Posterior cingulate gyrus (tissue), 11 donors: ENCODE measurements at regions not wholly inside any gene's neighbourhood (a gene's known extent, or its start where the extent isn't known, plus 50 kb on each side); places are given as distances from the start of the nearest gene placed in this dataset.
"Not testable (repeated sequence)": the region's sequence is repeated elsewhere in the genome, so short reads cannot be mapped to it uniquely, and the experiment has no call there.

Experiments
- DNase-seq, 10 donors: peaks; one replicate each; pipeline versions ENCODE4 v3.0.0 to v3.0.0-alpha.2; 2020 to 2021; ENCODE audit warnings: mixed read lengths in 3 of 10
- intact Hi-C: fragments of 100-400 bp; cut with DNase I; formaldehyde crosslinking; loops from one replicate; pipeline ENCODE4 v1.15.1; 2023

DNA sequence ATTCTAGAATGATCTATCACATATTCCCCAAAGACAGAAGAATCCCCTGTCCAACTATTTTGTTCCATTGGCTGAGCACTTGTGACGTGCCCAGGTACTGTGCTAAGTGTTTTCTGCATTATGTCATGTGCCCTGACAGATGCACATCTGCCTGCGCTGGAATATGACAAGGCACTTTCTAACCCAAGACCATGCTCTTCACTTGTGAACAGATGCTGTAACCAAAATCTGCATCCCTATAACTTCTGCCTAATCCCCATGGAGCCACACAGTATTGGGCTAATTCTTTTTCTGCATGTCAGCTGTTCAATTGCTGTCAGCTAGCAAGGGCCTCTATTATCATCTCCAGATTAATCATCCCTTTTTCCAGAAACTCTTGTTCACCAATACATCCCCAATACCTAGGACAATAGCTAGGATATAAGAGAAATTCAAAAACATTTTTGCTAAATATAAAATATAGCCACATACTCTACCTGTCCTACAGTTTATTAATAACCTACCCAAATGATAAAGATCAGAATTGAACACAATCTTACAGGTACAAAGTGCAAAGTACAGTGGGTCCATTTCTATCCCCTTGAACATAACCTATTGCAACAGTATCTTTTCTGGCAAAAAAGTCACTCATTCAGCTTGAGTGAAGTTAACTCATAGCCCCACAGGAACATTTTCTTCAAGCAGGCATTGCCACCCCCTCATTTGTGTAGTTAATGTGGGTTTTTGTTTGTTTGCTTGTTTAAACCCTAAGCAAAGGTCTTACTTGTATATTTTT is 109.4 kb upstream of the LRRN1 start:
- no peak for DNase-seq
- intact Hi-C loops = no loop called here

- intact Hi-C loops = no loop called here
- no peak for DNase-seq
These were observed 112.2 kb upstream of the LRRN1 start for GRCh38 chr3:3686907-3687648.

DNA sequence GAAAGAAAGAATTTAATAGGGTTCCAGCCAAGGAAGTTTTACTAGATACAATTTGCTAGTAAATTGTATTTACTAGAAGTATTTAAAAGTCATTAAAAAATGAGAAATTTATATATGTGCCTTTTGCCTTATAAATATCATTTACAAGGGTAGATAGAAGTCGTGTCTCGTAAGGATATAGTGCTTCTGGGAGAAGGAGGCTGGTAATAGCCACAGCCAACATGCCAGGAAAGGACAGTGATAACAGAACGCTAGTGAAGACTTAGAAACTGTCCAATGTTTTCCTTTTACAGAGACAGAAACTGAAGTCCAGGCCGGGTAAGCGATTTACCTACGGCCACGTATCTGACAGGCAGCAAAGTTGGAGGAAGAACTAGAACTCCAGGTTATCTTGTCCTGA is 113.5 kb upstream of the LRRN1 start:
- DNase-seq = no peak
- intact Hi-C loops = no loop called here

GRCh38 chr3:3683261-3683660 is 116.0 kb upstream of the LRRN1 start:
- DNase-seq = no peak
- intact Hi-C loops = no loop called here

DNA sequence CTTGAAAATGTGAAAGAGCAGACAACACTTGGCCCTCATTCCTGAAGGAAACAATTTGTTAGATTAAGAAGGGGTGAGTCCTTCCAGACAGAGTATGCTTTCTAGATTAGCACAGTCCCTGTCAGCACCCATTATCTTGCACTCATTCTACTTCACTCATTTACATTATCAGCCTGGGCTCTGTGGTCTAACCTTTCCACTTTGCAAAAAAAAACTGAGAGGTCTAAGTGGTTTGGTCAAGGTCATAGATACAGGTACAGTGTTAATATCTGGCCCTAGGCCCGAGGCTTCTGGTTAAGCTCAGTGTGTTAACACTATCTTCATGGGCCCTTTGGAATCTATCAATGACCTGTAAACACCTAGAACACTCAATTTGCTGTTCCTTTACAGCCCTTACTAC is 123.4 kb upstream of the LRRN1 start:
- DNase-seq = no peak
- intact Hi-C loops = no loop called here

GRCh38 chr3:3675186-3675585 is 124.0 kb upstream of the LRRN1 start:
- DNase-seq = no peak
- intact Hi-C loops = no loop called here

- intact Hi-C loops = no loop called here
- DNase-seq = no peak
These were observed 132.6 kb upstream of the LRRN1 start for GRCh38 chr3:3666664-3667063.

DNA sequence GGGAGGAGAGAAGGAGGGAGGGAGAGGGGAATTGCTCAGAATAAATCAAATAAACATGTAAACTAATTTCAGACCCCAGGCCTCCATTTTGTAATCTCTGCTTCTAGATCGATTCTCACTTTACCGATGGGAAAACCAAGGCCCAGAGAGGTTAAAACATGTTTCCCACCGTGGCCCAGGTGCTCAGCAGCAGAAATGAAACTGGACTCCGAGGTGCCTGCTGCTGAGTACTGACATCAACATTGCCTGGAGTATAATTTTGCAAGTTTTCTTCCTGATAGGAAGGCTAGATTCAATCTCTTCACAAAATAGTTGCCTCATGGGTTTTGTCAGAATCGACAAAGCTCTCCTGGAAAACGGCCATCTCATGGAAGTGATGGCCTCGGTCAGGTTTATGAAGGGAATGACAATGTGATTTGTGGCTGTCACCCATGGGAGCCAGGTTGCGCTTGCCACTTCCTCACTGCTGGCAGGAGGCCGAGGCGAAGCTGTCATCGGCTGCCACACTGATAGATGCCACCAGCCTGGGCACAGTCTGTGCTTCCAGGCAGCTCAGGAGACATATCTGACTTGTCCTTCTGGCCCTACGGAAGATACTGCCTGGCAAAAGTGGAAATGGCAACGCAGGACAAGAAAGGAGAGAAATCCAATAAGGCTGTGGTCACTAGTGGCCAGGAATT is 133.1 kb upstream of the LRRN1 start:
- DNase-seq = no peak
- intact Hi-C loops = no loop called here

- DNase-seq = no peak
- intact Hi-C loops = no loop called here
These were observed 133.7 kb upstream of the LRRN1 start for GRCh38 chr3:3665546-3665945.

DNA sequence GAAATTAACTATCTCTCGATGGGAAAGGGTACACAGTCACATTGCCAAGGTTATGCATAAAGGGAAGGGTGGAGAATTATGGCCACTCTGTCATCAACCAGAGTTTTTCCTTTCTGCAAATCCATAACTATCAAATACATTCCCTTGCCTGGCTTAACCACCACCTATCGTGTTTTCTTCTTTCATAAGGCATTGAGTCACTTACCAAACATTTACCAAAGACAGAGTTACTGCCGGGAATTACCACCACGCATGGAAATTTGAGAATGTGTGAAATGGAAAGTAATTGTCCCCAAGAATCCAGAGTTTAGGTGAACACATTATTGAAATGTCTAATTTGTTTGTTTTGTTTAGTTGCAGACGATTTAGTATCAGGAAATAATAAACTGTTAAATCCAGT is 134.3 kb upstream of the LRRN1 start:
- intact Hi-C loops = no loop called here
- DNase-seq = no peak

DNA sequence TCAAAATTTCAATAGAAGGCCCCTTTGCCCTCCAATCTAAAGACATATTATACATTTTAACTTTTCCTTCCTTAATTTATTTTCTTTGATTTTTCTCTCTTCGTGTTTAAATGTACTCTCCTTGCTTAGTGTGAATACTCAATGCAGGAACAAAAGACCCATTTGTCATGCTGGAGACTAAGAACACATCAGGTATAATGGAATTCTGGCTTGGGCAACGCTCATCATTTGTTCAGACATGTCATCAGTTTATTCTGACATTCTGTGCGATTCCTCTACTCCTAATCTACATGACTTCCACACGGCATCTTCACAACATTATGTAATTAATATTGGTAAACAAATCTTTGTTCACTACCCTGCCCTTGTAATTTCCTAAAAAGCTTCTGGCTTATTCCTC is 136.6 kb upstream of the LRRN1 start:
- no peak for DNase-seq
- intact Hi-C loops = no loop called here

GRCh38 chr3:3654916-3655315 is 144.3 kb upstream of the LRRN1 start:
- intact Hi-C loops = no loop called here
- DNase-seq = no peak

DNA sequence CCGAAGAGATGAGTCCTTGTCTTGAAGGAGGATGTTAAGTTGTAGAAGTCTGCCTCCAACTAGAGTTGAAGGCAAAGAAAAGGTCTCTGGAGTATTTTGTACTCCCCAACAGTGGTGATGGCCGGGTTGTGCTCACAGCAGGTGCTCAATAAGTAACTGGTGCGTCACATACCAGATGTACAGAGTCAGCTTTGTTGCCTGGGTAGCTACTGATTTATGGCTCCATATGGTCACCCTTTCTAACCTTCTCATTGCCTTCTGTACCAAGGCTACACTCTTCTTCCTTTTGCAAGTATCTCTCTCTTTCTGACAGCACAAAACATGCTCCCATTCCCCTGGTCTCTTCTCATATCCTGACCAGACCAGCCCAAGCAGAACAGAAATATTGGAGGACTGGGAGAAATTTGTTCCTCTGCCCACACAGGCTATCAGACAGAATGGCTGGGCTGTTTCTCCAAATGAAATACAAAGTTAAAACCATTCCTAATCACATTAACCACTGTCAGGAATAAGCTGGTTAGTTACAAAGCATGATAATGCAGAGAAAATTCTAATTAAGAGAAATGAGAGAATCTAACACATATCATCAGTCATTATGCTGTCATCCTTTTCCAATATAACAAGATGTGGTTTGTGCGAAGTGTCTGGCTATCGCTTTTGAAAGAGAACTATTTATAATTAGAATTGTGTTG is 150.1 kb upstream of the LRRN1 start:
- intact Hi-C loops = no loop called here
- DNase-seq = no peak

DNA sequence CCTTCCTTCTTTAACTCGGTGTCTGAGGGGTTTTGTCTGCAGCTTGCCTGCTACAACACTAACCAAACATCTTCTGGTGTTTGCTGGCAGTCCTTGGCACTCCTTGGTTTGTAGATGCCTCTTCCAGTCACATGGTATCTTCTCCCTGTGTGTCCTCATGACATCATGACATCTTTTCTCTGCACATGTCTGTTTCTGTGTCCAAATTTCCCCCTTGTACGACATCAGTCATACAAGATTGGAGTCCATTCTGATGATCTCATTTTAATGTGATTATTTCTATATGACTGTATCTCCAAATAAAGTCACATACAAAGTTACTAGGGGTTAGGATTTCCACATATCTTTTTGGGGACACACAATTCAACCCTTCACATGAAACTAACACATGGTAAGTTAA is 152.3 kb upstream of the LRRN1 start:
- no peak for DNase-seq
- intact Hi-C loops = no loop called here

DNA sequence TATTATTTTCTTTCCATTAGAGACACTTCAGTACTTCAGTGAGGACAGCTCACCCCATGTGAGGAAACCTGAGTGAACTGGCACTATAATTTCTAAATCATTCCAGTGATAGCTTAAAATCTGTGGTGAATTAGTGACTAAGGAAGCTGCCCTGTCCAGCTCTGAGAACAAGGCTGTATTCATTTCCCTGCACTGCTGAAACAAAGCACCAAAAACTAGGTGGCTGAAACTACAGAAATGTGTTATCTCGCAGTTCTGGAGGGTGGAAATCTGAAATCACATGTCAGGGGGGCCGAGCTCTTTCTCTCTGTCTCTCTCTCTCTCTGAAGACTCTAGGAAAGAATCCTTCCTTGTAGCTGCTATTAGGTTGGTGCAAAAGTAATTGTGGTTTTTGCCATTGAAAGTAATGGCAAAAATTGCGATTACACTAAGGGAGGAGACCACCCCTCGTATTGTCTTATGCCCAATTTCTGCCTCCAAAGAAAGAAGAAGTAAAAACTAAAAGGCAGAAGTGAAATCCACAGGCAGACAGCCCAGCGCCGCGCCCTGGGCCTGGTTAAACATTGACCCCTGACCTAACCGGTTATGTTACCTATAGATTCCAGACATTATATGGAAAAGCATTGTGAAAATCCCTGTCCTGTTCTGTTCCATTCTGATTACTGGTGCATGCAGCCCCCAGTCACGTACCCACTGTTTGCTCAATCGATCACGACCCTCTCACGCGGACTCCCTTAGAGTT is 153.0 kb upstream of the LRRN1 start:
- peak in 1 of 10 donors; percentile 39 for DNase-seq
- intact Hi-C loops = not testable (repeated sequence)

GRCh38 chr3:3641877-3642455 is 157.3 kb upstream of the LRRN1 start:
- intact Hi-C loops = no loop called here
- DNase-seq = peak in 2 of 10 donors; percentile 69 to 74

- DNase-seq = no peak
- intact Hi-C loops = no loop called here
These were observed 160.2 kb upstream of the LRRN1 start for GRCh38 chr3:3639078-3639477.

DNA sequence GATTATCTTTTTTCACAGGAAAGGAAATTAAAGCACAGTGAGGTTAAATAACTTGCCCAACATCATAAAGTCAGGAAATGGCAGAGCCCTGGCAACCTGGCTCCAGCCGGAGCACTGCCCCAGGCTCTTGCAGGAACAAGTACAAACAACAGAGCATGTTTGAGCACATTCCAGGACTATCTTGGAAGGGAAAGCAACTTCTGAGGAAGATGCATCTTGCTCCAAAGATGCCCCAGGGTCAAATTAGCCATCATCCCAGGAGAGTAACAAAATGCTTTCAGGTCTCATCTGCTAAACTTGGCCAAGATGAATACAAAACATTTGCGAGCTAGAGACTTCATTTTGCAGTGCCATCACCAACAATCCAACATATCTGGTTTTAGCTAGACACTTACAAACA is 162.4 kb upstream of the LRRN1 start:
- no peak for DNase-seq
- intact Hi-C loops = no loop called here

GRCh38 chr3:3635109-3635508 is 164.1 kb upstream of the LRRN1 start:
- intact Hi-C loops = no loop called here
- no peak for DNase-seq

DNA sequence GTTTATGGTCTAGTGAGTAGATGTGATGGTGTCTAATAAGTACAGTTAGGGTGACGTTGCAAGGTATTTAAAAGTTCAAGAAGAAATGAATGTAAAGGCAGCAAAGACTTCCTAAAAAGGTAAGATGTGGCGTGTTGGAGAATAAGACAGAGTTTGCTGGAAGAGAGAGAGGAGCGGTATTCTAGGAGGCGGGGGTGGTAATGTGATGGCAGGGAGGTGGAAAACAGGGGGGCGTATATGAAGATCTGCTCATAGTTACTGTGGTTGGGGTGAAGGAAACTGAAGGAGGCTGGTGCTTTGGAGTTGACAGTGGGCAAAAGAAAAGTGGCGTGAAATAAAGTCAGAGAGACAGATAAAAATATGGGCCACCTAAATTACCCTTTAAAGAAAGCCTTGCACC is 164.9 kb upstream of the LRRN1 start:
- no peak for DNase-seq
- intact Hi-C loops = no loop called here
